NCI-H2227 treated with DMSO at 0.1 percent for 48 hours (cell line): ENCODE measurements at regions not wholly inside any gene's neighbourhood (a gene's known extent, or its start where the extent isn't known, plus 50 kb on each side); places are given as distances from the start of the nearest gene placed in this dataset.
"Not testable (repeated sequence)": the region's sequence is repeated elsewhere in the genome, so short reads cannot be mapped to it uniquely, and the experiment has no call there.

Experiments
- DNase-seq: peaks from one replicate; lab custom pipeline; 2025; lab: John Stamatoyannopoulos, UW

- no peak for DNase-seq
Measured at GRCh38 chr11:81569999-81570398, 1163.7 kb downstream of the FAM181B start.

GRCh38 chr11:81568918-81569317, 1164.7 kb downstream of the FAM181B start:
- no peak for DNase-seq

GRCh38 chr11:81548123-81548522, 1185.5 kb downstream of the FAM181B start:
- no peak for DNase-seq

GRCh38 chr11:81539806-81540205, 1193.9 kb downstream of the FAM181B start:
- not testable (repeated sequence) for DNase-seq

- no peak for DNase-seq
Measured at GRCh38 chr11:81515566-81515965, 1218.1 kb downstream of the FAM181B start.

- DNase-seq: no peak
Measured at GRCh38 chr11:81497202-81497804, 1236.4 kb downstream of the FAM181B start.

- DNase-seq: no peak
Measured at GRCh38 chr11:81496601-81497000, 1237.1 kb downstream of the FAM181B start.

GRCh38 chr11:81495699-81496292, 1237.9 kb downstream of the FAM181B start:
- DNase-seq: no peak

GRCh38 chr11:81494431-81494830, 1239.2 kb downstream of the FAM181B start:
- no peak for DNase-seq

- no peak for DNase-seq
Measured at GRCh38 chr11:81492923-81493445, 1240.7 kb downstream of the FAM181B start.

GRCh38 chr11:81487109-81487508, 1246.6 kb downstream of the FAM181B start:
- no peak for DNase-seq

- no peak for DNase-seq
Measured at GRCh38 chr11:81484196-81484595, 1249.5 kb downstream of the FAM181B start.

GRCh38 chr11:81477277-81477676, 1256.4 kb downstream of the FAM181B start:
- DNase-seq: no peak

GRCh38 chr11:81476345-81476744, 1257.3 kb downstream of the FAM181B start:
- no peak for DNase-seq

- DNase-seq: no peak
Measured at GRCh38 chr11:81472646-81473045, 1261.0 kb downstream of the FAM181B start.

- DNase-seq: no peak
Measured at GRCh38 chr11:81470446-81470845, 1263.2 kb downstream of the FAM181B start.

- DNase-seq: no peak
Measured at GRCh38 chr11:81459766-81460306, 1273.8 kb downstream of the FAM181B start.

GRCh38 chr11:81449588-81450156, 1284.0 kb downstream of the FAM181B start:
- DNase-seq: no peak

- no peak for DNase-seq
Measured at GRCh38 chr11:81444297-81444696, 1289.4 kb downstream of the FAM181B start.

- no peak for DNase-seq
Measured at GRCh38 chr11:81432333-81432732, 1301.3 kb downstream of the FAM181B start.

- no peak for DNase-seq
Measured at GRCh38 chr11:81424822-81425221, 1308.8 kb downstream of the FAM181B start.

- no peak for DNase-seq
Measured at GRCh38 chr11:81422402-81422801, 1311.3 kb downstream of the FAM181B start.

- no peak for DNase-seq
Measured at GRCh38 chr11:81421251-81421860, 1312.3 kb downstream of the FAM181B start.
